Astrocyte (in vitro differentiated cells and primary cell): ENCODE measurements at regions not wholly inside any gene's neighbourhood (a gene's known extent, or its start where the extent isn't known, plus 50 kb on each side); places are given as distances from the start of the nearest gene placed in this dataset.

Experiments used
- EZH2 ChIP-seq: IDR thresholded peaks from 2 replicates; pipeline ENCODE4 v1.6.1; 2012; ENCODE audit warnings: mild to moderate bottlenecking, low read length, inconsistent platforms; ENCODE audit not compliant: insufficient read depth
- TF ChIP-seq, protein P1 (sequence below): IDR thresholded peaks from 2 replicates; pipeline ENCODE4 v1.5.1; 2011; ENCODE audit warnings: low read depth, mild to moderate bottlenecking, inconsistent platforms, low read length, moderate library complexity; ENCODE audit not compliant: insufficient read depth

DNA sequence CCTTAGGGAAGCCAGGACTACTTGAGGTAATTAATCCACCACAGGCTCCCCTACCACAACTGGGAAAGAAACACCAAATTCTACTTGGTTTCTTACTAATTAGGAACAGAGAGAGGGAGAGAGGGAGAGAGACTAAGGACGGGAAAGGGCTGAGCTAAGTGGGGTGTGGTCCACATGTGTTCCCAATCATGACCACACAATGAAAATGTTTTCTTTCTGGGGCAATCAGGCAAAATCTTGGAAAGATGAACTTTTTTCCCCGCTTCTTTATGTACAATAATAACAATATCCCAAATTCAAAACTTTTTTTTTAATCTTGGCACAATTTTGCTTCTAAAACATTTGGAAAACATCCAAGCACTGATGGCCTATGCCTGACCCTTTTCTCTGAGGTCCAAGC is 734.4 kb downstream of the MAFB start:
- TF ChIP-seq, protein P1, sequence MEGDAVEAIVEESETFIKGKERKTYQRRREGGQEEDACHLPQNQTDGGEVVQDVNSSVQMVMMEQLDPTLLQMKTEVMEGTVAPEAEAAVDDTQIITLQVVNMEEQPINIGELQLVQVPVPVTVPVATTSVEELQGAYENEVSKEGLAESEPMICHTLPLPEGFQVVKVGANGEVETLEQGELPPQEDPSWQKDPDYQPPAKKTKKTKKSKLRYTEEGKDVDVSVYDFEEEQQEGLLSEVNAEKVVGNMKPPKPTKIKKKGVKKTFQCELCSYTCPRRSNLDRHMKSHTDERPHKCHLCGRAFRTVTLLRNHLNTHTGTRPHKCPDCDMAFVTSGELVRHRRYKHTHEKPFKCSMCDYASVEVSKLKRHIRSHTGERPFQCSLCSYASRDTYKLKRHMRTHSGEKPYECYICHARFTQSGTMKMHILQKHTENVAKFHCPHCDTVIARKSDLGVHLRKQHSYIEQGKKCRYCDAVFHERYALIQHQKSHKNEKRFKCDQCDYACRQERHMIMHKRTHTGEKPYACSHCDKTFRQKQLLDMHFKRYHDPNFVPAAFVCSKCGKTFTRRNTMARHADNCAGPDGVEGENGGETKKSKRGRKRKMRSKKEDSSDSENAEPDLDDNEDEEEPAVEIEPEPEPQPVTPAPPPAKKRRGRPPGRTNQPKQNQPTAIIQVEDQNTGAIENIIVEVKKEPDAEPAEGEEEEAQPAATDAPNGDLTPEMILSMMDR, result no peak
- TF ChIP-seq EZH2, result no peak
